ENCODE measurements at regions not wholly inside any gene's neighbourhood (a gene's known extent, or its start where the extent isn't known, plus 50 kb on each side); places are given as distances from the start of the nearest gene placed in this dataset.

- no peak for DNase-seq
- H3K9me3 ChIP-seq, result no peaks in the 10 kb centered on the region
- H3K4me3 ChIP-seq, result no peak overlapping the region
- 0 to 38% methylated on average over 1 of the region's 1 CpG for WGBS, 2 donors
- TF ChIP-seq POLR2A (IDR thresholded peaks at IDR 0.05) (no peak), CTCF (IDR thresholded peaks at IDR 0.05) (no peak)
- intact Hi-C loops (cut with DNase I), result no loop called here
- no peaks in the 10 kb centered on the region for H3K36me3 ChIP-seq
- peaks cover 0 to 69% (median 0%) of the 10 kb centered on the region in 4 donors for H3K27me3 ChIP-seq
- no peaks in the 10 kb centered on the region for H3K4me1 ChIP-seq
- no peak overlapping the region for H3K27ac ChIP-seq
These were observed 84.7 kb upstream of the CLDN14 start for GRCh38 chr21:36564647-36565046.

- DNase-seq, result no peak
- TF ChIP-seq CTCF (IDR thresholded peaks at IDR 0.05) (no peak), POLR2A (IDR thresholded peaks at IDR 0.05) (no peak)
- peaks cover 0 to 76% (median 0%) of the 10 kb centered on the region in 4 donors for H3K27me3 ChIP-seq
- no peak overlapping the region for H3K4me3 ChIP-seq
- no peaks in the 10 kb centered on the region for H3K36me3 ChIP-seq
- intact Hi-C loops (cut with DNase I), result no loop called here
- 85% methylated on average over 2 of the region's 2 CpGs; no CpG with 5 or more reads in 1 of the 2 donors for WGBS, 2 donors
- no peak overlapping the region for H3K27ac ChIP-seq
- no peaks in the 10 kb centered on the region for H3K9me3 ChIP-seq
- no peaks in the 10 kb centered on the region for H3K4me1 ChIP-seq
These were observed 85.6 kb upstream of the CLDN14 start for GRCh38 chr21:36565540-36565939.

- Histone ChIP-seq H3K36me3 (no peaks in the 10 kb centered on the region), H3K4me3 (no peak overlapping the region), H3K27me3 (peaks cover 0 to 80% (median 0%) of the 10 kb centered on the region in 4 donors), H3K4me1 (no peaks in the 10 kb centered on the region), H3K9me3 (no peaks in the 10 kb centered on the region), H3K27ac (no peak overlapping the region)
- no peak for DNase-seq
- WGBS, 2 donors, result 83 to 84% methylated on average over 7 of the region's 7 CpGs
- TF ChIP-seq CTCF (IDR thresholded peaks at IDR 0.05), result no peak
- no peak for TF ChIP-seq POLR2A (IDR thresholded peaks at IDR 0.05)
- intact Hi-C loops (cut with DNase I), result no loop called here
These were observed 86.7 kb upstream of the CLDN14 start for GRCh38 chr21:36566644-36567043.

- no peaks in the 10 kb centered on the region for H3K9me3 ChIP-seq
- TF ChIP-seq POLR2A (IDR thresholded peaks at IDR 0.05) (no peak), CTCF (IDR thresholded peaks at IDR 0.05) (no peak)
- H3K4me1 ChIP-seq, result no peaks in the 10 kb centered on the region
- no peaks in the 10 kb centered on the region for H3K36me3 ChIP-seq
- H3K27ac ChIP-seq, result no peak overlapping the region
- intact Hi-C loops (cut with DNase I), result no loop called here
- peaks cover 0 to 74% (median 0%) of the 10 kb centered on the region in 4 donors for H3K27me3 ChIP-seq
- H3K4me3 ChIP-seq, result no peak overlapping the region
- DNase-seq, result no peak
- 65 to 78% methylated on average over 5 of the region's 5 CpGs for WGBS, 2 donors
These were observed 87.4 kb upstream of the CLDN14 start for GRCh38 chr21:36567216-36567885.

GRCh38 chr21:36569511-36569910 is 89.6 kb upstream of the CLDN14 start:
- Histone ChIP-seq H3K4me1 (no peaks in the 10 kb centered on the region), H3K27me3 (peaks cover 0 to 57% (median 0%) of the 10 kb centered on the region in 4 donors), H3K36me3 (no peaks in the 10 kb centered on the region), H3K27ac (no peak overlapping the region), H3K4me3 (no peak overlapping the region), H3K9me3 (no peaks in the 10 kb centered on the region)
- intact Hi-C loops (cut with DNase I), result no loop called here
- no peak for DNase-seq
- WGBS, 2 donors, result 87 to 94% methylated on average over 6 of the region's 6 CpGs
- no peak for TF ChIP-seq CTCF (IDR thresholded peaks at IDR 0.05)
